Tongue (tissue), 2 donors: ENCODE measurements at regions not wholly inside any gene's neighbourhood (a gene's known extent, or its start where the extent isn't known, plus 50 kb on each side); places are given as distances from the start of the nearest gene placed in this dataset. TPM values are rescaled to one million over a fixed set of nuclear protein-coding genes. Genes with fewer than 3 reads are reported as not detected.

Experiments used
- DNase-seq: peaks from one replicate; pipeline ENCODE4 v3.0.0-alpha.2; 2015
- small RNA-seq: library from RNA; depleted of rRNA; stranded (forward); fragments of <200 nt; gene quantifications from one replicate; pipeline ENCODE3, GENCODE V24; 2014; ENCODE audit warnings: low replicate concordance

DNA sequence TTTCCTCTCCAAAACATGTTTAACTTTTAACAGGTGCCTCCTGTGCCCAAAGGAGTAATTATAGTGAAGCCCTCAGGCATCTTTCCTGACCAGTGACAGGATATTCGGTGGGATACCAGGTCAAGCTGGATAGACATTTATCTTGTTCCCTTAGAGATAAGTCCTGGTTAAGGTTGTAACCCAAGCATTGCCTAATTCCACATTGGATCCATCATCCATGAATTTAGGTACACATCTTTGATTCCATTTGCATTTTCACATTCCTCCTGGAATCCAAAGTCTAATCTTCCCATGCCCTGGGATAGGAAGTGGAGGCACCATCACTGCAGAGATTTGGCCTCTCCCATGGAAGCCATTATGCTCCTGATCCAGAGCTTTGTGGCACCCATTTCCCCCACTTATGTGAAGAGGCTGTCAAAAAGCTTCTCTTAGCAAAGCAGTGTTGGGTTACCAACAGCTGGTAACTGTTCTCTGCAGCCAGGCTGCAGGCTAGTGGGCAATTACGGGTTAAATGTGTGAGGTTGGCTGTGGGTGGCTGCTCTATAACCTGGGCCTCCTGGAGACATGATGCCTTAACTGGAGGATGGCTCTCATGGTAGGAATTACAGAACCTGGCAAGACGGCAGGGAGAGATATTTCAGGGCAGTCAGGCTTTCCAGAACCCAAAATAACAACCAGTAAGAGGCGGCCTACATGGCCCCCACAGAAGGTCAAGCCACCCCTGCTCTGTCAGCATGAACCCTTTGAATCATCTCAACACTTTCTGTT, 96.9 kb upstream of the VGLL2 start:
- peak; percentile 55 for DNase-seq

DNA sequence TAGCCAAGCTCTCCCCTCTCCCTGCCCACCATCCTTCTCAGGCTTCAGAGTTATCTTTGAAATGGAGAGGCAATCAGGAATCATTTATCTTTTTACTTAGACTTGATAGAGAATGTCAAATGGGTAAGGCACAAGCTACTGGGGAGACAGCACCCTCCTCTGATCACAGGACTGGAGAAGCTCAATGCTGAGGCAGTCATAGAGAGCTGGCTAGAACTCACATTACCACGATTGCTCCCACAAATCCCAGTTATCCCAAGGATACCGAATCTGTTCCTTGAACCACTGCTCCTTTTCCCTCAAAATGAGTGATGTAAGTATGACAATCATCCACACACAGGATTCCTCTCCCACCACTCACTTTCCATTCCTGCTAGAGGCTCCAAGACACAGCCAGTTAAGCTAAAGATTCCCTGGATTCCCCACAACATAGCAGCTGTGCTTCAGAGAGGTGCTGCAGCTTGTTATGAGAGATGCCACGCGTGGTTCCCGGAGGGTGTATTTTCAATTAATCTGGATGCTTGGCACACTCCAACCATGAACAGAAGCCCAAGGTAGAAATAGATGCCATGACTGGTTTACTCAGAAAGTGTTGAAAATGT, 96.2 kb upstream of the VGLL2 start:
- peak; percentile 66 for DNase-seq

DNA sequence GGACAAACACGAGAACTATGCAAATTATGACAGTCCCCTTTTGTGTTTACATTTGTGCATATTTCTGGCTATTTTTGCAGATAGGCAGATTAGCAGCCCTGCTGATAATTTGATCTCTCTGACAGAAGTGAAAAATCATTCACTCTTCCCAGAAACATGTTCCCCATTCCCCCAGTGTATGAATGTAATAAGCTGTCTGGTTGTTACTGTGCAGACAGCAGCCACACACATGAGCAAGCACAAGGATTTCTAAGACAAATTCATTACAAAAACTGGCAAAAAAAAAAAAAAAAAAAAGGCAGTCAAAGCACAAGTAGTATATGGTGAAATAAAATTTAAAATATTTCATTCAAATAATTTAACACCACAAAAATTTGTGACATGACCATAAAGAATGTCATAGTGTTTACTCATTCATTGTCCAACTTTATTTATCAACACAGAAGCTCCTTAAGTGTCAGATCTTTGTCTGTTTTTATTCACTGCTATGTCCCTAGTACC, 95.5 kb upstream of the VGLL2 start:
- DNase-seq: no peak

DNA sequence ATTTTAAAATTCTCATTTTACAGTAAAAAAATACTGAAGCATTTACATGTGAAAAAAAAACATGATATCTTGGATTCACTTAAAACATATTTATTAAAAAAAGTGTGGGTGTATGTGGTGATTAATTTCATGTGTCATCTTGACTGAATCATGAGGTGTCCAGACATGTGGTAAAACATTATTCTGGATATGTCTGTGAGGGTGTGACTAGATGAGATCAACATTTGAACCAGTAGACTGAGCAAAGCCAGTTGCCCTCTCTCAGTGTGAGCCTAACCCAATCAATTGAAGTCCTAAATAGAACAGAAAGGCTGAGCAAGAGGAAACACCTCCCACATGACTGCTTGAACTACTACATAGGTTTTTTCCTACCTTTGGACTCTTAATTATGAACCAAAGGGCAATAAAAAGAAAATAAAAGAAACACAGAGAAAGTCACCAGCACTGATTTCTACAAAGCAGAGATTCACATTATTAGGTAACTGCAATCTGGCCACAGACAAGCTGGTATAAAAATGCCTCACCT, 90.5 kb upstream of the VGLL2 start:
- no peak for DNase-seq

DNA sequence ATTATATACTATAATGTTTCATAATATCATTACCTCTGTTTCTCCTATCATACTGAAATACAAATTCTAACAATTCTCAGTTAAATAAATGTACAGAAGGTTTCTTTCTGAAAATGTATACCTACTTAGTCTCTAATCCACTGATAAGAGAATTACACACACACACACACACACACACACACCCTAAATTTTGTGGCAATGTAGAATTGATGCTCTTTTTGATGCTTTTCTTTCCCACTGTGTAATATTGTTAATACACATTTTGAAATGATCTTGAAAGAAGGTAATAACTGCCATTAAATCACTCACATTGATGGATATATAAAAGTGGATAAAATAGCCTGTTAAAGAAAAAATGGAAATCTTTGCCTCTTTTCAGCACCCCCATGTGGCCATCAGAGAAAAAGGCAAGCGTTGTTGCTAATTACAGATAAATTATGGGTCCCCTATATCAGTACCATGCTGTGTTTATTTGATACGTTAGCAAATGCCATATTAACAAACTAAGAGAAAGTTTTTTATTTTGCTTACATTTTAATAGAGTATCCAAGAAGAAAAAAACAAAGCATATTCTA, 76.6 kb upstream of the VGLL2 start:
- DNase-seq: peak; percentile 38

DNA sequence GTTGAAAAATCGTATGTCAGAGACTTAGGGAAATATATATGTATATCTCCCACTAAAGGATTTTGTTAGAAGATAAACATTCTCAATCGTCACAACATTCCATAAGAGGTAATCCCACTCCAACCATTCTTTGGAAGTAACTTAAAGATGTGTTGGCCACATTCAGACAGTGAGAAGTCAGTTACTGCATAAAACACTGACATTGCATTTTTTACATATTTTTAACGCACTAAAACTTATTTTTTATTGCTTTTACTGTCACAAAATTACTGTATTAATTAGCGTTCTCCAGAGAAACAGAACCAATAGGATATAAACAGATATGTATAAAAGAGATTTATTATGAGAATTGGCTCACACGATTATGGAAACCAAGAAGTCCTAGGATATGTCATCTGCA, 74.3 kb upstream of the VGLL2 start:
- DNase-seq: no peak

DNA sequence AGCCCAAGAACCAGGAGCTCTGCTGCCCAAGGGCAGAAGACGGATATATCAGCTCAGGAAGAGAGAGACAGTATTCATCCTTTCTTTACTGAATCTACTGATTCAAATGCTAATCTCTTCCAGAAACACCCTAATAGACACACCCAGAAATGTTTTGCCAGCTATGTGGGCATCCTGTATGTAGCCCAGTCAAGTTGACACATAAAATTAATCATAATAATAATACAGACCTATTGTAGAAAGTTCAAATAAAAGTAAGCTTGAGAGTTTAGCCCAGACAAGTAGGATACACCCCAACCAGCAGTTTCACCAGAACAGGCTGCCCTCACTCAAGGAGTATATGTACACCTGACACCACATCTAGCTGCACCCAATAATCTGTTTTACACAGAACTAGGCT, 73.9 kb upstream of the VGLL2 start:
- no peak for DNase-seq

DNA sequence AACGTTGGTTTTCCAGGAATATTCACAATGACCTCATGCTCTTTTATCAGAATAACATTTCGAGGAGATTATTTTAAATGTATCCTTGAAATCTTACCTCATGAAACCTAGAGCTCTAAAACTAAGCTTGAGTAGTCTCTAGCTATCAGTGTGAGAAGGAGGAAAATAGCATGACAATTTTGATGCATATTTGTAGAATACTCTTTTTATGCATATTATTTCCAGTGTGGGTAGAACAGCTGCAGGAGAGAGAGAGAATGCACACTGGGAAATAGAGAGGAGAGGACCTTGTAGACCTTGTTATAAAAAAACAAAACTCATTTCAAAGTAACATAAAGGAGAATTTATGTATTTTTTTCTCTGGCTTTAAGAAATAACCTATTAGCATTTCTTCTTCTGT, 71.1 kb upstream of the VGLL2 start:
- DNase-seq: peak; percentile 54

DNA sequence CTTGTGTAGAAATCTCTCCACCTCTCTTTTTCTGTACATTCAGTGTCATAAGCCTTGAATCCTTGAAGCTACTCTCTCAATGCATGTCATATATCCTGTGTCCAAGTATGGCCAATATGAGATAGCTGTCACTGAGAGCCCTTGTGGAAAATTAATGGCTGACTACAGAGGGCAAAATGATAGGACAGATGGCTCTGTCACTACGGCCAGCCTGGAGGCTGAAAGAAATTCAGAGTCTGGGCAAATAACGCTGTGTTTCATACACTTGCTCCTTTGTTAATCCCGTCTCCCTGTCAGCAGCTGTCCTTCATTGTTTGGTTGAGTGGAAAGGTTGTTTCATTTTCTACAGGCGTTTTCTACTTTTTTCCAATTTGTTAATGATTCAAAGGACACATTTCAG, 70.4 kb upstream of the VGLL2 start:
- DNase-seq: peak; percentile 73

DNA sequence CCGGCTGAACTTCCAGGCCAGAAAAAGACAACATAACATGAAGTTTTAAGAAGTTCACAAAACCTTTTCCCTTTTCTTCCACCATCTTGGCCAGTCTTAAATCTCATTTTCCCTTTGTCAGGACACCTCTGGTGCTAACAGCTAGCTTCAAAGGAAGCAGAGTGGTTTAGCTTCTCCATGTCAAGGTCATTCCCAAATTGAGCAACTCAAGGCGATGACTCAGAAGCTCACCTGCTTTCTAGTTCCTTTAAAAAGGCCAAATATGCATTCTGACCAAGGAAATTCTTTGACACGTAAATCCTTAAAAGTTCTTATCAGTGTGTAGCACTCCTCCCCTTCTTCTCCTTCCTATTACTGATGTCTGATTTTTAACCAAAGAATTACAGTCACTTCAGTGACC, 69.6 kb upstream of the VGLL2 start:
- DNase-seq: no peak

DNA sequence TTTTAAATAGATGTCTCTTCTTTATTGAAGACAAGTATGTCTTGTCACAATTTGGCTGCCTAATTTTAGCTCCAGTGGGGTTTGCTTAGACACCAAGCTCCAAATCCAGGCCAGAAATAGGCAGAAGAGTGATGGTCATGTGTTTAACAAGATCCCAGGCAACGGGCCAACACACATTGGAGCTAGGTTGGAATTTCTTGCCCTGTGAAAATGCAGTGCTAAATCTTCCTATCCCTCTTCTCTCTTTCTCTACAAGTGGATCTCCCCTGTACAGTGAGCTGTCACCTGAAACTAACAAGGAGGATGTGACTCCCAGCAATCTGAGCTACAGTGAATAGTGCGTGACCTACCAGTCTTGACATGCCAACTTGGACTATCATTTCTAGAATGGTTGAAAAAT, 65.3 kb upstream of the VGLL2 start:
- peak; percentile 84 for DNase-seq

DNA sequence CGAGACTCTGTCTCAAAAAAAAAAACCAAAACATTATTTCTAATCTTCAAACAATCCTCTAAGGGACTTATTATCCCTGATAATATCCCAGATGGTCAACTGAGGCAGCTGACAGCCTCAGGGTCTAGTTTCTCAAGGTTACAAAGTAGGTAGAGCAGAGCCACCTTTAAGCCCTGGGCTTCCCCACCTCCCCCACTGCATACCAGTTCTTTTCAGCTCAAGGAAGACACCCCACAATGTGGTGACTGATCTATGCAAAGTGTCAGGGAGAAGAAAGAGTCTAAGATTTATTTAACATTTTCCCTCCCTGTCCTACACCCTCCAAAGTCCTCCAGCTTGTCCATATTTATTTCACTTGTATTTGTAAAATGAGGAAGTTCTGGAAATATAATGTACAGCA, 60.5 kb upstream of the VGLL2 start:
- no peak for DNase-seq

DNA sequence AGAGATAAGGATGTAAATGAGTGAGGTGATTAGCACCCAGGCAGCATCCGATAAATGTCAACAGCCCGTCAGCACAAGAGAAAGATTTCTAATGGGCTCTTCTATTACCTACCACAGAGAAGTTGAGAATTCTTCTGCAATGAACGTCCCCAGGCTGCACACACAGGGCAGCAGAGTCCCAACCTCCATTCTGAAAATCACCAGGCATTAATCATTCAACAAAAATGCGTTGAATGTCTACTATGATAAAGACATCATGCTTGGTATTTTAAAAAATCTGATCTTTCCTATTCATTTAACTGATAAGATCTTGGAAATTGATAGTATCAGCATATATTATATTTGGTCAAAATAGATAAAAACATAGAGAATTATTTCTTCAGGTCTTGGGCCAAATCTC, 59.5 kb upstream of the VGLL2 start:
- no peak for DNase-seq

DNA sequence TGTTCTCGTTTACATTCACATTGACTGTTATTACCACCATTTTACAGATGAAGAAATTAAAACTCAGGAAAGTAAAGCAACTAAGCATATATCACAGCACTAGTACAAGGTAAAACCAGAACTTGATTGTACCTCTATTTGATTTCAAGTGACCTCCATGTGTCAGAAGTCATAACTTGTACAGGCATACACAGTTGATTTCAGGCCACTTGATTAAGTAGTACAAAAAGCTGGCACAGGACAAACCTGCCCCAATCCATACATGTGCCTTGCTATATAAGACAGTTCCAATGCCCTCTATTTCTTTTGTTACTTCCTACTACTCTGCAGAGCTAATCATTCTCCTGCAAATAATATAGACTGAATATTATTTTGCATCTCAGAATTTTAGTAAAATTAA, 58.8 kb upstream of the VGLL2 start:
- DNase-seq: no peak

DNA sequence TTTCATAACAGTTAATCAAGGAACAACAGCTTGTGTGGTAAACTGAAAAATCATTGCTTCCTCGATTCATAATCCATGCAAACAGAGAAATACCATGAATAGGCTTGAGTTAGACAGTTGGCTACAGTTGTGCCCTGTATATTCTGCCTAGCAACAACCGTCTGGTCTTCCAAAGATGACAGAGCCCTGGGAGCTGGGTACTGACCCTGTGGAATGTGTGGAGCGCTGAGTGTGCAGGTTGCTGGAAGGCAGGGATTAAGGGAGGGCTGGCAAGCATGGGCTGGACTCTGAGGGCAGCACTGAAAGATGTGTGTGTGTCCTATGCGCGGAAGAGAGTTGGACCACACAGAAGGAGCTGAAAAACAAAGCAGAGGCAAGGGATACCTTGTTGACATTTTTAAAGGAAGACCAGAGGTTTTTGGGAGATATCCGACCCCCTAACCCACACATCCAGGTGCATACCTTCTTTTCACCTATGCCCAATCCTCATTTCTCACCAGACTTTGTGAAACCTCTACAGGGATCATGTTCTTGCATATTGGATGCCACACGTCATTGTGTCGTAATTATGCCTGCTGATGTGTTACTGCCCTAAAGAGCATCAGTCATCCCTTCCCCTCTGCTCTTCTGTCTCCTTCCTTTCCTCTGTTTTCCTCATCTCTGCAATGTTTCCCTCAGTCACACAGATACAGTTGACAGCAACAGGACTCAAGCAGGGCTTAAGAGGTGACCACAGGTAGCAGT, 58.2 kb upstream of the VGLL2 start:
- peak; percentile 76 for DNase-seq

DNA sequence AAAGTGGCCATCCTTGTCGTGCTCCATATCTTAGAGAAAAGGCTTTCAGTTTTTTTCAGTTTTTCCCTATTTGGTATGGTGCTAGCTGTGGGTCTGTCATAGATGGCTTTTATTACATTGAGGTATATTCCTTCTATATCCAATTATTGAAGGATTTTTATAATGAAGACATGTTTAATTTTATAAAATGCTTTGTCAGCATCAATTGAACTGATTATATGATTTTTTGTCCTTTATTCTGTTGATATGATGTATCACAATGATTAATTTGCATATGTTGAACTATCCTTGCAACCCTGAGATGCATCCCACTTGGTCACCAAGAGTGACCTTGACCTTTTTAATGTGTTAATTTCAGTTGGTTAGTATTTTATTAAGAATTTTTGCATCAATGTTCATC, 55.1 kb upstream of the VGLL2 start:
- DNase-seq: no peak

DNA sequence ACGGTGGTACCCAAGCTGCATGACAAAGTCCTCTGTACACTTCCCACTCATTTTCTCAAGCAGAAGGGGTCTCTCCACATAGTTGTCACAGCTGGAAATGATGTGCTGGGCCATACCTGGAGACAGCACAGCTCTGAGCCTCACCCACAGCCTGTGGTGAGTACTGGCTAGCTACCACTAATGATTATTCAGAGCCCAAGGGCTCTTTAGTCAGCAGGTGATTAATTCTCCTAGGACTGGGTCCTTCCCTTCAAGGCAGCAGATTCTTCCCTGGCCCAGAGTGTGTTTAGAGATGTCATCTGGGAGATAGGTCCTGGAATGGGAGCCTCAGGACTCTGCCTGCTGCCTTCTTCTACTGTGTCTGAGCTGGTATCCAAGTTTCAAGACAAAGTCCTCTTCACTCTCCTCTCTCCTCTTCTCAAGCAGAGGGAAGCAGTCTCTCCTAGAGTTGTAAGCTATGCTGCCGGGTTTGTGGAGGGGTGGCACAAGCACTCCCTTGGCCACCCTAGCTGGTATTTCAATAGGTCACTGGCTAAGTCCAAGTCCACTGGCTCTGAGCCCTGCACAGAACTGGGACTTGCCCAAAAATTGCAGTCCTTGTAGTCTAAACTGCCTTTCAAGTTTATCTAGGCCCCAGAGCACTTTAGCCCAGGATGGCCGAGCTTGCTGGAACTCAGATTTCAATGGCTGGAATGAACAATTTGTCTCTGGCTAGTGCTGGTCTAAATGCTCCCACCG, 49.8 kb upstream of the VGLL2 start:
- DNase-seq: no peak

Small RNA genes lying in the stretch of these regions (small RNA-seq; reads per million reads assigned to genes)
- gene RNA5SP214 (1.6 reads per million, percentile 88 among the genes with 10 or more reads in this experiment), gene RPS29P13 (not detected)
